OCI-LY1 (cell line): ENCODE measurements at regions not wholly inside any gene's neighbourhood (a gene's known extent, or its start where the extent isn't known, plus 50 kb on each side); places are given as distances from the start of the nearest gene placed in this dataset.

ENCODE experiments used
- CTCF ChIP-seq: fragments of 200-600 bp; sonication (generic), shearing (Covaris generic); IDR thresholded peaks from 2 replicates; pipeline ENCODE4 v1.5.1; 2017; ENCODE audit warnings: mild to moderate bottlenecking, antibody characterized with exemption, low read length, moderate library complexity, mixed read lengths
- EZH2 ChIP-seq: fragments of 200-600 bp; sonication (generic), shearing (Covaris generic); IDR thresholded peaks from 2 replicates; pipeline ENCODE4 v1.8.0; 2017; ENCODE audit warnings: borderline replicate concordance, mixed run types, mild to moderate bottlenecking, antibody characterized with exemption, low read length, moderate library complexity, mixed read lengths

DNA sequence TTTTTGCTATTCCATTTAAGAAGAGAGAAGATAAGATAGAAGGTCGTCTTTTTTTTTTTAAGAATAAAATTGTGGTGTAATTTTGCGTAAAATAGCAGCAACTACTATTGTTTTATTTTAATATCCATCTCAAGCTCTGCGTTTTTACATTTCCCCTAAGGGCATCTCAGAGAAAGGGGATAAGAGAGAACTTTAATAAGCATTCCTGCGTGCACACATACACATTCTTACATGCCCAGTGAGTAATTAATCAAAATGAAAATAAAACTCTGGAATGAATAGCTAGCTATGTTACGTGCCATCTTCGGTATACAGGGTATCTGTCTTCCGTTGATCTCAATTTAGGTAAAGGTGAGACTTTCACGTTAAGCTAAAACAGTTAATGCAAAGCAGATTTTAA is 200.3 kb upstream of the TENM3 start:
- TF ChIP-seq CTCF (no peak), EZH2 (no peak)
